NCI-H1417 (cell line): ENCODE measurements at regions not wholly inside any gene's neighbourhood (a gene's known extent, or its start where the extent isn't known, plus 50 kb on each side); places are given as distances from the start of the nearest gene placed in this dataset.
A peak's percentile ranks its signal among the peaks of the same experiment; 100 is the strongest.

ENCODE experiments used
- DNase-seq, 3 experiments: peaks; one replicate each; lab custom pipeline; 2025; lab: John Stamatoyannopoulos, UW

GRCh38 chr17:77458202-77459017 is 317.6 kb downstream of the SEC14L1 start:
- DNase-seq: no peak

GRCh38 chr17:77459018-77459755 is 318.4 kb downstream of the SEC14L1 start:
- no peak for DNase-seq

- no peak for DNase-seq
Observed at GRCh38 chr17:77460514-77461046, 319.8 kb downstream of the SEC14L1 start.

GRCh38 chr17:77461277-77462057 is 320.7 kb downstream of the SEC14L1 start:
- no peak for DNase-seq

- DNase-seq: no peak
Observed at GRCh38 chr17:77462090-77462489, 321.3 kb downstream of the SEC14L1 start.

GRCh38 chr17:77462553-77463497 is 322.1 kb downstream of the SEC14L1 start:
- no peak for DNase-seq

- no peak for DNase-seq
Observed at GRCh38 chr17:77464988-77465357, 324.2 kb downstream of the SEC14L1 start.

- DNase-seq: no peak
Observed at GRCh38 chr17:77465358-77466041, 324.7 kb downstream of the SEC14L1 start.

GRCh38 chr17:77466140-77466539 is 325.4 kb downstream of the SEC14L1 start:
- no peak for DNase-seq

GRCh38 chr17:77466596-77467223 is 325.9 kb downstream of the SEC14L1 start:
- no peak for DNase-seq

GRCh38 chr17:77467521-77467920 is 326.8 kb downstream of the SEC14L1 start:
- DNase-seq: no peak

- DNase-seq: no peak
Observed at GRCh38 chr17:77468897-77469296, 328.1 kb downstream of the SEC14L1 start.

GRCh38 chr17:77470330-77470786 is 329.6 kb downstream of the SEC14L1 start:
- no peak for DNase-seq

GRCh38 chr17:77470800-77471733 is 330.3 kb downstream of the SEC14L1 start:
- DNase-seq: no peak

GRCh38 chr17:77471984-77472461 is 331.3 kb downstream of the SEC14L1 start:
- DNase-seq: peak in 2 of 3 experiments; percentile 34 to 67

GRCh38 chr17:77472468-77473310 is 331.9 kb downstream of the SEC14L1 start:
- DNase-seq: peak in 1 of 3 experiments; percentile 5

GRCh38 chr17:77473615-77474226 is 333.0 kb downstream of the SEC14L1 start:
- no peak for DNase-seq
